Adrenal gland (tissue), 9 donors: ENCODE measurements at regions not wholly inside any gene's neighbourhood (a gene's known extent, or its start where the extent isn't known, plus 50 kb on each side); places are given as distances from the start of the nearest gene placed in this dataset.

ENCODE experiments used
- DNase-seq, 7 donors: peaks; one replicate each; pipeline ENCODE4 v3.0.0-alpha.2; 2019 to 2020
- H3K27ac ChIP-seq, 5 donors: fragments of 200-600 bp; sonication (generic) in 4 of 5; 1 replicate in 3 of 5; 2 replicates in 2 of 5; pipeline versions ENCODE4 v1.5.1 to v1.8.0; 2016 to 2020; ENCODE audit warnings: mild to moderate bottlenecking in 1 of 5
- H3K27me3 ChIP-seq: fragments of 200-600 bp; 2 replicates; pipeline ENCODE4 v1.8.0; 2021
- H3K36me3 ChIP-seq, 2 donors: fragments of 200-600 bp; replicated peaks in 1 of 2; 1 replicate in 1 of 2; 2 replicates in 1 of 2; pipeline versions ENCODE4 v1.5.1 to v1.8.0; 2018 to 2022
- H3K4me1 ChIP-seq, 2 donors: fragments of 200-600 bp; replicated peaks in 1 of 2; 1 replicate in 1 of 2; 2 replicates in 1 of 2; pipeline versions ENCODE4 v1.5.1 to v1.8.0; 2018 to 2021
- H3K4me3 ChIP-seq, 4 donors: fragments of 200-600 bp; sonication (generic) in 3 of 4; one replicate each; pipeline ENCODE4 v1.5.1; 2016 to 2018
- H3K9me3 ChIP-seq, 3 donors: fragments of 200-600 bp; sonication (generic) in 1 of 3; replicated peaks in 1 of 3; 1 replicate in 2 of 3; 2 replicates in 1 of 3; pipeline versions ENCODE4 v1.5.1 to v1.8.0; 2016 to 2021
- POLR2A ChIP-seq, 2 donors: fragments of 450-650 bp; IDR thresholded peaks; one replicate each; pipeline ENCODE4 v1.6.1; 2017; ENCODE audit warnings: antibody characterized with exemption in 2 of 2, mild to moderate bottlenecking in 2 of 2, moderate library complexity in 1 of 2
- WGBS, 4 donors: extraction: QIAGEN DNeasy Blood & Tissue Kit in 2 of 4; methylation state at CpG; one replicate each; pipeline versions ENCODE4 v1.1.5 to v1.1.7; 2013 to 2017; 5-methylcytosine and 5-hydroxymethylcytosine counted together
- intact Hi-C, 2 donors: fragments of 100-400 bp; cut with DNase I; formaldehyde crosslinking; loops; one replicate each; pipeline versions ENCODE4 v1.14.1 to v1.15.0; 2022 to 2023
- TF ChIP-seq, protein P1 (sequence below), 6 experiments: fragments of 450-650 bp in 4 of 6; fragments of 200-600 bp in 2 of 6; sonication (generic) in 1 of 6; IDR thresholded peaks; 1 replicate in 5 of 6; 2 replicates in 1 of 6; pipeline versions ENCODE4 v1.5.1 to v1.8.0; 2016 to 2021; ENCODE audit warnings: antibody characterized with exemption in 6 of 6, mild to moderate bottlenecking in 2 of 6, moderate library complexity in 1 of 6
- donor health status: healthy with polysubstance abuse.
- donor health status: Bipolar disorder and iron deficiency.
- donor health status: DM: yes; HTN: yes; CAD: no.
- donor health status: DM: no; HTN: no; CAD: no.
- donor health status: DM: no; HTN: no; CAD: no.

DNA sequence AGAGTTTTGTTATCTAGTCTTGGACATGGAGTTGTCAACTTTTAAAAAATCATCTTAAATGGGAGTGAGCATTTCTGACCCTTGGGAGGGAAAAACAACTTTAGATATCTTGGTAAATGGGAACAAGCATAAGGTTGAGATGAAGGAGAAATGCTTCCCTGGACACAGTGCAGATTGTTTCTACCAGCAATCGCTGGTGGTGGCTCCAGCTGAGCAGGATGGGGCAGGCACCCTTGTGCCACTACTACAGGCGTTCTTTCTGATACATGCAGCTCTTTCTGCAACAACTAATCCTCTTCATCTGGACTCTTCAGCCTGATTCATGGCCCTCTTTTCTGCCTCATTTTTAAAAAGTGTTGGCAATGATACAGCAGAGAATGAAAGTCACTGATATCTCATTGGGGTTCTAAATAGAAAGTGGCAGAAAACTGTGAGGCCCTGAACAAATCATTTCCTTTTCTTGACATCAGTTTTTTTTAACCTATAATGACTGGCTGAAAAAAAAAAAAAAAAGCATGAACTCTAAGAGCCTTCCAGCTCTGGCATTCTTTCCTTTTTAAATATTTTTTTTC lies 409.4 kb upstream of the PTGER4 start:
- WGBS, 4 donors: 78 to 85% (median 82%) methylated on average over 2 of the region's 2 CpGs
- no peaks in the 10 kb centered on the region for H3K27me3 ChIP-seq
- no peak for DNase-seq
- intact Hi-C loops: no loop called here
- TF ChIP-seq, protein P1, sequence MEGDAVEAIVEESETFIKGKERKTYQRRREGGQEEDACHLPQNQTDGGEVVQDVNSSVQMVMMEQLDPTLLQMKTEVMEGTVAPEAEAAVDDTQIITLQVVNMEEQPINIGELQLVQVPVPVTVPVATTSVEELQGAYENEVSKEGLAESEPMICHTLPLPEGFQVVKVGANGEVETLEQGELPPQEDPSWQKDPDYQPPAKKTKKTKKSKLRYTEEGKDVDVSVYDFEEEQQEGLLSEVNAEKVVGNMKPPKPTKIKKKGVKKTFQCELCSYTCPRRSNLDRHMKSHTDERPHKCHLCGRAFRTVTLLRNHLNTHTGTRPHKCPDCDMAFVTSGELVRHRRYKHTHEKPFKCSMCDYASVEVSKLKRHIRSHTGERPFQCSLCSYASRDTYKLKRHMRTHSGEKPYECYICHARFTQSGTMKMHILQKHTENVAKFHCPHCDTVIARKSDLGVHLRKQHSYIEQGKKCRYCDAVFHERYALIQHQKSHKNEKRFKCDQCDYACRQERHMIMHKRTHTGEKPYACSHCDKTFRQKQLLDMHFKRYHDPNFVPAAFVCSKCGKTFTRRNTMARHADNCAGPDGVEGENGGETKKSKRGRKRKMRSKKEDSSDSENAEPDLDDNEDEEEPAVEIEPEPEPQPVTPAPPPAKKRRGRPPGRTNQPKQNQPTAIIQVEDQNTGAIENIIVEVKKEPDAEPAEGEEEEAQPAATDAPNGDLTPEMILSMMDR (IDR thresholded peaks at IDR 0.05): no peak
- TF ChIP-seq POLR2A (IDR thresholded peaks at IDR 0.05): no peak
- H3K4me1 ChIP-seq: peaks cover 5 to 16% of the 10 kb centered on the region in 2 donors
- no peaks in the 10 kb centered on the region for H3K9me3 ChIP-seq
- H3K4me3 ChIP-seq: no peak overlapping the region
- H3K27ac ChIP-seq: no peak overlapping the region
- no peaks in the 10 kb centered on the region for H3K36me3 ChIP-seq

DNA sequence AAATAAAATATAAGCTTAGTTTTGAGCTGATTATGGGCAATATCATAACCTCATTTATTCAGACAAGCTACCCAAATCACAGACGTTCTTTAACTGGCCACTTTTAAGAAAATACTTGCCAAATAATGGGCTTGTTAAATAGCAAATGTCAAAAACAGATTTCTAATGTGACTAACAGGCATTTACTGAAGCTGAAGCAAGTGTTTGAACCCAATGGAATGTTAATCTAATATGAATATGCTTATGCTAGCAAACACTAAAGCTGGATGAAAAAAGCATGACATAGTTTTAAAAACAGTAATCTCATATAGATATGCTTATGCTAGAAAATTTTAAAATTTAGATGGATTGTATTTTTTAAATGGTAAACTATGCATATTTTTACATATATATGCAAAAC lies 411.6 kb upstream of the PTGER4 start:
- no peak for TF ChIP-seq POLR2A (IDR thresholded peaks at IDR 0.05)
- TF ChIP-seq, protein P1 (IDR thresholded peaks at IDR 0.05): no peak
- Histone ChIP-seq H3K36me3 (no peaks in the 10 kb centered on the region), H3K4me3 (no peak overlapping the region), H3K4me1 (peaks cover 5 to 16% of the 10 kb centered on the region in 2 donors), H3K9me3 (no peaks in the 10 kb centered on the region), H3K27ac (no peak overlapping the region), H3K27me3 (no peaks in the 10 kb centered on the region)
- WGBS, 4 donors: 62 to 83% (median 75%) methylated on average over 1 of the region's 1 CpG
- intact Hi-C loops: no loop called here
- DNase-seq: no peak

DNA sequence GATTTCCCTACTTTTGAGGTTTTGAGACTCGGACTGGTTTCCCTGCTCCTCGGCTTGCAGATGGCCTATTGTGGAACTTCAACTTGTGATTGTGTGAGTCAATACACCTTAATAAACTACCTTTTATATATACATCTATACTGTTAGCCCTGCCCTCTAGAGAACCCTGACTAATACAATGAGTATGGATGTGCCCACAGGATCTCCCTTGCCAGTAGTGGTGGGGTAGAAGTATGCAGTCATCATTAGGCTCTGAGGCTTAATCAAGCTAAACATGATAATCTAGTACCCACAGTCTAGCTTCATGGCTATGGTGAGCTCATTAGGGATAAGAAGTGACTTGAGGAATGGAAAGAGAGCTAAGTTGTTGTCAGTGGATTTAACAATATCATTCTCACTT lies 412.8 kb upstream of the PTGER4 start:
- 96 to 100% (median 98%) methylated on average over 2 of the region's 2 CpGs for WGBS, 4 donors
- peaks cover 5 to 16% of the 10 kb centered on the region in 2 donors for H3K4me1 ChIP-seq
- H3K36me3 ChIP-seq: no peaks in the 10 kb centered on the region
- no peaks in the 10 kb centered on the region for H3K9me3 ChIP-seq
- TF ChIP-seq POLR2A (IDR thresholded peaks at IDR 0.05): no peak
- TF ChIP-seq, protein P1 (IDR thresholded peaks at IDR 0.05): no peak
- DNase-seq: no peak
- H3K27me3 ChIP-seq: no peaks in the 10 kb centered on the region
- intact Hi-C loops: no loop called here
- no peak overlapping the region for H3K4me3 ChIP-seq
- no peak overlapping the region for H3K27ac ChIP-seq

DNA sequence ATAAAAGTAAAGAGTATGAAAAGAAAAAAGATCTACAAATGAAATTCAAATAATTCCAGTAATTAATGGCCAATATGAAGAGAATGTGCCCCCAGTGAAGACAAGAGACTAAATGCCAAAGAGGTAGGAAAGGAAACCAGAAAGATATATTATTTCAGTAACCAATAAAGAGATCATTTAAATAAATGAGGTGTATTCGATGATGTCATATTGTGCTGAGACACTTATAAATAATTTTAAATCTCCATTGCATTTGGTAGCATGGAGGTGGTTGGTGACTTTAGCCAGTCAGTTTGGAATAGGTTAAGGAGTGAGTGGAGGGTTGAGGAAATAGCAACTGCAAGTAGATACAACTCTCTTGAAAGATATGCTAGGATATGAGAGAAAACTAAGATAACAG lies 417.7 kb upstream of the PTGER4 start:
- Histone ChIP-seq H3K36me3 (no peaks in the 10 kb centered on the region), H3K4me3 (no peak overlapping the region), H3K27me3 (no peaks in the 10 kb centered on the region), H3K4me1 (peaks cover 0 to 7% of the 10 kb centered on the region in 2 donors), H3K9me3 (no peaks in the 10 kb centered on the region), H3K27ac (no peak overlapping the region)
- intact Hi-C loops: no loop called here
- no peak for DNase-seq
- 92 to 95% (median 92%) methylated on average over 1 of the region's 1 CpG for WGBS, 4 donors
- TF ChIP-seq POLR2A (IDR thresholded peaks at IDR 0.05): no peak
- TF ChIP-seq, protein P1 (IDR thresholded peaks at IDR 0.05): no peak
